OCI-LY3 (cell line): ENCODE measurements at regions not wholly inside any gene's neighbourhood (a gene's known extent, or its start where the extent isn't known, plus 50 kb on each side); places are given as distances from the start of the nearest gene placed in this dataset.

ENCODE experiments used
- EZH2phosphoT487 ChIP-seq: fragments of 200-600 bp; shearing (Covaris generic); IDR thresholded peaks from 2 replicates; pipeline ENCODE4 v1.6.1; 2018; ENCODE audit warnings: antibody characterized with exemption, mixed run types, low read depth
- TF ChIP-seq, protein P1 (sequence below): fragments of 200-600, 300-600 bp; sonication (generic); IDR thresholded peaks from 2 replicates; pipeline ENCODE4 v1.5.1; 2014; ENCODE audit warnings: antibody characterized with exemption, low read length, low read depth

DNA sequence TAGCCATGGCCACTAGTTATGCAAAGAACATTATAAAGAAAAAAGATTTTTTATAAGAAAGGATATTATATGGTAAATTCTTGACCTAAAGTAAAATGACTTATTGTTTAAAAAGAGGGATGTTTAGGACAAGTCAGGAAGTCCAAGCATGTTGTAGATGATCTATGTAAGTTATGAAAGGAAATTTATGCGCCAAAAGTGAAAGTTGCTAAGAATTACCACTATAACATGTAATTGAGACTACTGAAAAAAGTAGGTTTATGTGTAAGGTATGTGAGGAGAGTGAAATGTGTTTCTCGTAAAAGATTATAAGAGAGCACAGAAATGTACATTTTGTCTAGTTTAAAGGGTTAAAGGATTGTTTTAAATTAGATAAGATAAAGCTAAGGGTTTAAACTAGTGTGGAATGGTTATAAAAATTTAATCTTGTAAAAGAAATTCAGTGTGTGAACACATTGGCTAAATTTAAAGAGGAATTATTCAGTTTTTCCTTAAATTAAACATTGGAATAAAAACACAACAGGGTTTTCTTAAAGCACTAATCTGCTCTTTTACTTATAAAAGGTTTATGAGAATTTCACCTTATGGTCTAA lies 1100.4 kb upstream of the EDIL3 start:
- TF ChIP-seq, protein P1, sequence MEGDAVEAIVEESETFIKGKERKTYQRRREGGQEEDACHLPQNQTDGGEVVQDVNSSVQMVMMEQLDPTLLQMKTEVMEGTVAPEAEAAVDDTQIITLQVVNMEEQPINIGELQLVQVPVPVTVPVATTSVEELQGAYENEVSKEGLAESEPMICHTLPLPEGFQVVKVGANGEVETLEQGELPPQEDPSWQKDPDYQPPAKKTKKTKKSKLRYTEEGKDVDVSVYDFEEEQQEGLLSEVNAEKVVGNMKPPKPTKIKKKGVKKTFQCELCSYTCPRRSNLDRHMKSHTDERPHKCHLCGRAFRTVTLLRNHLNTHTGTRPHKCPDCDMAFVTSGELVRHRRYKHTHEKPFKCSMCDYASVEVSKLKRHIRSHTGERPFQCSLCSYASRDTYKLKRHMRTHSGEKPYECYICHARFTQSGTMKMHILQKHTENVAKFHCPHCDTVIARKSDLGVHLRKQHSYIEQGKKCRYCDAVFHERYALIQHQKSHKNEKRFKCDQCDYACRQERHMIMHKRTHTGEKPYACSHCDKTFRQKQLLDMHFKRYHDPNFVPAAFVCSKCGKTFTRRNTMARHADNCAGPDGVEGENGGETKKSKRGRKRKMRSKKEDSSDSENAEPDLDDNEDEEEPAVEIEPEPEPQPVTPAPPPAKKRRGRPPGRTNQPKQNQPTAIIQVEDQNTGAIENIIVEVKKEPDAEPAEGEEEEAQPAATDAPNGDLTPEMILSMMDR: no peak
- no peak for TF ChIP-seq EZH2phosphoT487
